HuH-7.5 (cell line): ENCODE measurements at regions not wholly inside any gene's neighbourhood (a gene's known extent, or its start where the extent isn't known, plus 50 kb on each side); places are given as distances from the start of the nearest gene placed in this dataset.

Experiments used
- DNase-seq: peaks from one replicate; pipeline ENCODE4 v3.0.0; 2011; ENCODE audit warnings: low spot score

DNA sequence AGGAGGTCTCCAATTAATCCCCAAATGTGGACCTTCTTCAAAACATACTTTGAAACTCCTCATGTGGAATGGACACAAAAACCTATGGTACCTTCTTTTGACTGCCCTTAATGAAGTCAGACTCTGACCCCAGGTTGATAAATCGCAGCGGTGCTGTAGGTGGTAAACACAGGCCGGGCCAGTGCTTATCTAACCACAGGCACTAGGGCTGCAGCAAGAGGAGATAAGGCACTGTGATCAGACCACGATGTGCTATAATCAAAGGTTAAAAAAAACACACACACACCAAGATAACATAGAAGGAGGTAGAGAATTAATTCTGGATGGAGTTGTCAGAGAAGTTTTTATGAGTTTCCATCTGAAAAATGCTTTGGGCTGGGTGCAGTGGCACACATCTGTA is 52.3 kb upstream of the SIPA1L2 start:
- DNase-seq: peak; percentile 46

DNA sequence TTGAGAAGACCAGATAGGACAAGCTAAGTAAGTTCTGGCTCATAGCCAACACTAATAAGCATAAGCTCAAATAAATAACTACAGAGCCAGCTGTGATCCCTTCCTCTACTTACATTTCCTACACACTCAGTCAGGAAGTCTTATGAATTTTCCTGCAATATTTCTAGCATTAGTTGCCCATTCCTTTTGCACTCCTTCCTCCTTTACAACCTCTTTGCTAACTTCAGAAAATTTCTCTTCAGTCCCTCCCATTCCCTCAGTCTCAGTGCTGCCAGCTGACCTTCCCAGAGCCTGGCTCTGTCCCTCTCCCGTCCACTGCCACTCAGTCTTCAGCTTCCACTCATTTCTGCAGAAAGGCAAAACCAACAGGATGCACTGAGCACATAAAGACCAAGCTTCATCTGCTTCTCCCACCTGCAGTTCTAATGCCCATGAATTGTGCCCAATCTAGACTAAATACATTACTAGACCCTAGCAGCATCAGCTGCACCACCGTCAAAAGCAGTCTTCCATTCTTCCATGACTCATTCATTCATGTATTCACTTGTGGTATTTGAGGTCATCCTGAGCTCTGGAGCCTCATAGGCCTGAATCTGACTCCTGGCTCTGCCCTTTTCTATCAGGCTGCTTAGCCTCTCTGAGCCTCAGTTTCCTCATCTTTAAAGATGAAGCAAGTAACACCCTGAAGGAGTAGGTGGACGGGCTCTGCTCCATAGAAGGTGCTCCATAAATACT is 54.6 kb upstream of the SIPA1L2 start:
- DNase-seq: no peak

DNA sequence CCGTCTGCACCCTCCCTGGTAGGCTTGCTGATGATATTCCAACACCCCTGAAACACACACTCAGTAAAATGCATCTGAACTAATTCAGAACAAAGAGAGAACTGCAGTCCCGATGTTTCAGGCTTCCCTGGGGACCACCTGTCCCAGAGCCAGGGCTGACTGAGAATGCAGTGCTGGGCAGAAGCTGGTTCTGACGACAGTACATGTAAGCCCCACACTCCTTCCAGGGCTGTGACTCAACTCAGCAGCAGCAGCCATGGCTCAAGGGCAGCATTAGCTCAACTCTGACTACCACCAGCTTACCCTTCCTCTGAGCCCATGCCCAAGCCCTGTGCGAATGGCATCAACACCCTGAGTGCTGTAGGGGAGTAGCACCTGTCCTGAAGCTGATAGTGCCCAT is 56.4 kb upstream of the SIPA1L2 start:
- no peak for DNase-seq

DNA sequence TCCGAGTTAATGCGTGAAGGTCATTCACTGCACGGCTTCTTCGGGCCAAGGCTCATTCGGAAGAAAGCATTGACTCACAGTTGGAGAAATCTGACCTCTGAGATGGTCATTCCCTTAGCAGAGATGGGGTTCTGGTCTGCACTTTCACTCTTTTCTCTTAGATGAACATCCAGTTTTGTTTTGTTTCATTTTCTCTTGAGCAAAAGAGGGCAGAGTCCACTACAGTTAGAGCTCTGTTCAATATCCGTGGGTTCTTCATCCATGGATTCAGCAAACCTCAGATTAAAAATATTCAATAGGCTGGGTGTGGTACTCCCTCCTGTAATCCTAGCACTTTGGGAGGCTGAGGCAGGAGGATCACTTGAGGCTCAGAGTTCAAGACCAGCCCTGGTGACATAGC is 57.4 kb upstream of the SIPA1L2 start:
- DNase-seq: no peak

DNA sequence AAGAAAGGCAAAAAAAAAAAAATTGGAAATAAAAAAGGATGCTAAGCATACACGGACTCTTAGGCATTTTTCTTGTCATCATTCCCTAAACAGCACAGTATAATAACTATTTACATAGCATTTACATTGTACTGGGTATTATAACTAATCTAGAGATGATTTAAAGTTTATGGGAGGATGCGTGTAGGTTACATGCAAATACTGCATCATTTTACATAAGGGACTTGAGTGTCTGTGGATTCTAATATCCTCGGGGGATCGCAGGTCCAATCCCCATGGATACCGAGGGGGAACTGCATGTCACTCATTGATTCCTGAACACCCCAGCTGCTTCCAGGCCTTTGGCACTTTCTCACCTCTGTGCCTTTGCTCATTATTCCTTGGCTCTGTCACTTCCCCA is 57.8 kb upstream of the SIPA1L2 start:
- no peak for DNase-seq

DNA sequence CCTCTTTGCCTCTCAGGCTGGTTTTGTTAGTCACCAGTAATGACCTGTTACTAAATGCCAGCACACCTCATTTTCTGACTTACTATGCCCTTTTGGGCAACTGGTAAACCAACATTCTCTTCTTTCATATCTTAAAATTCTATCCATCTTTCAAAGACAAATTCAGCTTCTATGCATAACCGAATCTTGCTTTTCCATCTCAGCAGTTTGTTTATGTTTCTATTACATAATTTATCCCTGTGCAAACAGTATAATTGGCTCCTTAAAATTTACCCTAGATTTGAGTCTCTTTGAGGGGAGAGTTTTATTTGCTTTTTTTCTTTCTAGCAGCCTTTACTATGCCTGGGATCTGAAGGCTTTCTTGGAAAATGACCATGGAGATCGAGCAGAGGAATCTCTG is 58.5 kb upstream of the SIPA1L2 start:
- DNase-seq: no peak

DNA sequence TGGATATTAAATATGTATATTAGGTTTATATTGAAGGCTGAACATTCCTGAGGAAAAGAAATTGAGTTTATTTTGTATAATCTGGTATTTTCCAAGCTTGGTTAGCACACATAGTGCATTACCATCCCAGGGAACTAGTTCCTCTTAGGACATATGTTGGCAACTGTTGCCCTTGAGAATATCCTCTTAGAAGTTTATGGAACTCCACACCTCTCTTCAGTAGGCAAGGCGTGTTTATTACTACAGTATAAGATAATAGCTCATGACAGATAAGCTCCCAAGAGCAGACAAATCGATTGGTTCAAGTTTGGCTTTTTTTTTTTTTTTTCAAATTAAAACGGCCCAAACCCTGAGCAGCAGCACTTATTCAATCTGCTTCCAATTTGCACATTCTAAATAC is 59.8 kb upstream of the SIPA1L2 start:
- no peak for DNase-seq

DNA sequence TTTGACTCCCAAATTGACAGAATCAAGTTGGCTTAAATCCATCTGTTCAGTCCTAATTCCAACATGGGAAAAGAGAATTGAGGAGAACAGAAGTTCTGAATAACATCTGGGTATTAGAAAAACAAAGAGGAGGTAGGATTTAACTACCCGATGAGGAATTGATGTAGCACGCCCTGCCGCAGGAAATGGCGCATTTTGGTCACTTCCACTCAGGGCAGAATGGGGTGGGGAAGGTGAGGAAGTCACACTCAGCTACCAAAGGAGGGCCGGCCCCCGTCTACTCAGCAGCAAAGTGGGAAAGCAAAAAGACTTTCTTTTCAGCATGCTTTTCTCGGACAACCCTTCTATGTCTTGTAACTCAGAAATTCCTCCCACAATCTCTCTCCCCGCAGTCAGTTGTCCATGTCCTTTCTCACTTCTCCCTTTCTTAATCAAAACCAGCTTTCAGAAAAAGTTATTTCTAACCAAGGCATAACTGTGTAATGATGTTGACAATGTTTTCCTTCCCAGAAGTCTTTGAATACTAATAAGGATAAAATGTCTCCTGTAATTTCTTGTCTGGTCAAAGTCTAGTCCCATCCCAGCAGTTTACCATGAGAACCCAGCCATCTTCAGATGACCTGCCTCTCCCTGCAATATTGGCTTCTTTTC is 60.5 kb upstream of the SIPA1L2 start:
- no peak for DNase-seq

DNA sequence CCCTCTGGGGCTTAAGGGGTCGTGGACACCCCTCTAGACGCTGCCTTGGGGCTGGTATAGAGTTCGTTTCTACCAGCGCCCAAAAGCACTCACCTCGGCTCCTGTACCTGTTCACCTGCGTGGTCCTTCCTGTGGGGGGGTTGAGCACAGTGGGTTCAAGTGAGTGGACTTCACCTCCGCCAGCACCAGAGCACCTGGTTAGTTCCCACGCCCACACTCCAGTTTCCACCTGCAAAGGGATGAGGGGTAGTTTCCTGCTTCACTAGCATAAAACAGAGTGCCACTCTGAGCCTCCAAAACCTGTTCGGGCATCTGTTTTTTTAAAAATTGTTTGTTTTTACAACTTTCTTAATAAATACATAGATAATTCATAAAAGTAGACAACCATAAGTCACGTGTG is 64.5 kb upstream of the SIPA1L2 start:
- no peak for DNase-seq

DNA sequence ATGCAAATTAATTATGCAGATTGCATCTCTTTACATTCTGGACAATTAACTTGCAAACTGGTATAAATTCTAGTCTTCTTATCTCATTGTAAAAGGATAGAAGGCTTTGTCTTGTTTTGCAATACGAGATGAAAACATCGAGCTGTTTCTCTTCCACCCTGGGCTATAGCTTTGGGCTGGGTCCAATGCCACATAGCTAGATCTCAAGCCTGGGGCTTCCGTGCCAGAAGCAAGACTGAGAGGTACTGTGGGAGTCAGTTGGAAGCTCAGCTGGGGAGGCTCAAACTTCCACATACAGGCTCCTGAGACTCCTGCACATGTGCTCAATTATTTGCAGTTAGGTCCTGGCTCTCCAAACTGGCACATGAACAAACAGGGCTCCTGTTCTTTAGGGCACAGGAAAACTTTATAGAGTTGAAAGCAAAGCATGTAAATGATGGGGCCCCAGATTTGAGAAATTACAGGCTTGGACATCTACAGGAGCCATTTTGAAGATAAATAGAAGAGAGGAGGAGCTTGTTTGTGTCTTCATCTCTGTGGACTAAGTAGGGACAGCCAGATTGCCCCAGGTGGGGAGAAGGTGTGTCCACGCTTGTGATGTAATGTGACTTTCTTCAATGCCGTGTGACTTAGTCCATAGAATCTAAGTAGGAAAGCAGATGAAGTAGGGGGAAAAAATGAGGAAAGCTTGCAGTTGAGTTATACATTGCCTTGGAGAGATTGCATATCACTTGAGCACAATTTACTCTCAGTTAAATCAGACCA is 65.9 kb upstream of the SIPA1L2 start:
- no peak for DNase-seq

DNA sequence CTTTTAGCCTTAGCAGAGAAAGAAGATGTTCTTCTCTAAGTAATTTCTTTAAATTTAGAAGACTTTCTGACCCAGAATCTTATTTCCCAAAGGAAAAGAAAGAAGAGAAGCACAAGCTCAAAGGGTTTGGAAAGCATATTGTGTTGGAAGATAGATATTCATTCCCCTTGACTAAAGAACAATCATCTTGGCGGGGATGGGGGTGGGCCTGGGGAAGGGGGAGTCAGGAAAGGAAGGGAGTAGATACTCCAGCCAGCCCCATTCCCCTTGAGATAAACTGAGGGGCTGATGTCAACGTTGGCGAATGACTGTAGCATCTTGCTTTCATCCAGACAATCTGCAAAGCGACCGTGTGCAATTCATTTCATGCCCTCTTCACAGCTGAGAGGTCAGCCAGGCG is 66.5 kb upstream of the SIPA1L2 start:
- no peak for DNase-seq

DNA sequence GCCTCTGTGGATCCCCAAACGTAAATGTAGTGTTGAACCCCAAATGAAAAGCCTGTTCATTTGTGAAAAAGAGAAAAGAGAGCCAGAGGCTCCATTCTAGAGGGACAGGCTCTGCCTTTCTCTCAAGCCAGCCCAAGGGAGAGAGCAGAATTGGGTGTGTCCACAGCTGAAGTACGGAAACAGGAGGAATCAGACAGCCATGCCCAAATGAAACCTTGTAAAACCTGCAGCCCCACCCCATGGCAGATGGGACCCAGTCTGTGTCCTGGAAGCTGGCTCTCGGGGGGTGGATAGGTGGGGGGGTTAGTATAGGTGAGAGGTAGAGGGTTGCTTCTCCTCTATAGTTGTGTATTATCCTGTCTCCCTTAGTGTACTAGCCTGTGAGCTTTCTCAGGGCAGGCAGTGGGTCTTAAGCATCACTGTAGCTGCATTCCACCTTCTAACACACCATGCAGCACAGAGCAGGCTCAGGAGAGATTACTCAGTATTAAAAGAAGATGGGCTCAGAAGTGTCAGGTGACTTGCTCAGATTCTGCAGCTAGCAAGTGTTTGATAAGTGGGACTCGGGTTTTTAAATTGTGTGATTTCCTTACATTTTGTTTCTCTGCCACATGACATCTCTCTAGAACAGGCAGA is 67.4 kb upstream of the SIPA1L2 start:
- DNase-seq: no peak

DNA sequence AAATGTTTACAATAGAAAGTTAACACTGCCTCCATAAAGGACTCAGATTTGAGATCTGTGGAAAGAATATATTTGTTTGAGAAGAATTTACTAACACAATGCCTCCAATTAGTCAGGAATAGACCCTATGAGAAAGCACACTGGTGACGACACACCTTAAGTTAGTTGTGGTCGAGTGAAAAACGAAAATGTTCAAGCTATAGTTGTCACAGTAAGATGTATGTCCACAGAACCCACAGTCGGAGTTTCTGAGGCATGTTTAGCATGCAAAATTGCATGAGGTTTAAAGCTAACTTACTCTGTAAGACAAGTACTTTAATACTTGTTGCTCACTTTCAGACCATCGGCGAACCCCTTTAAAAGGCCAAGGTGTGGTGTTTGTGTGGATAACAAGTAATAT is 69.9 kb upstream of the SIPA1L2 start:
- no peak for DNase-seq

DNA sequence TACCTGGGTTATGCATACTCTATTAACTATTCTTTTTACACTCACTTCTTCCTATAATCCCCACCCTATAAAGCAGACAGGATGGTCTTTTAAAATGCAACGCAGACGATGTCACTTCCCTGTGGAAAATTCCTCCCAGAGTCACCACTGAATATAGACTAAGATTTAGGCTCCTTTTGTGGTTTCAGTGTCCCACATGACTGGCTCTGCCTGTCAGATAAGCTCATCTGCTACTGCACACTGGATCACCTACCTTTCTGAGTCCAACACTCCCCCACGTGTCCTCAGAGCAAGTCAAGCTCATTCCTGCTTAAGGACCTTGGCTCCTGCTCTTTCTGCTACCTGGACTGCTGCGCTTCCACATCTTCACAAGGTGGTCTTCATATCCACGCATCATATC is 73.0 kb upstream of the SIPA1L2 start:
- no peak for DNase-seq

DNA sequence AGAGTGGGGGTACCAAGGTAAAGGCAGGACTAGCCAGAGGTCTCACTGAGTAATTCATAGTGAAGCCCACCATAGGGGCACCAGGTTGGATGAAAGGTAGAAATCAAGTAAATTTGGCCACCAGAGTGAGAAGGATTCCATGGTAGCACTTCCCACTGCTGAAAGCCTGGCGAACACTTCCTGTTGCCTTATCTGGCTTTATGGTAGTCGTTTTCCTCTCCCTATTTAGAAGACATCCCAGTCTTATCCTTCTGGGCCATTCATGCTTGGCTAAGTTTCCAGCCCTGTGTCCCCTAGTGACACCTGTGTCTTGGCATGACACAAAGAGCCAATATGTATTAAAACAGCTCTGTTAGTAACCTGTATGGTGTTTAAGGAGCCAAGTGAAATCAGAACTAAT is 74.3 kb upstream of the SIPA1L2 start:
- no peak for DNase-seq

DNA sequence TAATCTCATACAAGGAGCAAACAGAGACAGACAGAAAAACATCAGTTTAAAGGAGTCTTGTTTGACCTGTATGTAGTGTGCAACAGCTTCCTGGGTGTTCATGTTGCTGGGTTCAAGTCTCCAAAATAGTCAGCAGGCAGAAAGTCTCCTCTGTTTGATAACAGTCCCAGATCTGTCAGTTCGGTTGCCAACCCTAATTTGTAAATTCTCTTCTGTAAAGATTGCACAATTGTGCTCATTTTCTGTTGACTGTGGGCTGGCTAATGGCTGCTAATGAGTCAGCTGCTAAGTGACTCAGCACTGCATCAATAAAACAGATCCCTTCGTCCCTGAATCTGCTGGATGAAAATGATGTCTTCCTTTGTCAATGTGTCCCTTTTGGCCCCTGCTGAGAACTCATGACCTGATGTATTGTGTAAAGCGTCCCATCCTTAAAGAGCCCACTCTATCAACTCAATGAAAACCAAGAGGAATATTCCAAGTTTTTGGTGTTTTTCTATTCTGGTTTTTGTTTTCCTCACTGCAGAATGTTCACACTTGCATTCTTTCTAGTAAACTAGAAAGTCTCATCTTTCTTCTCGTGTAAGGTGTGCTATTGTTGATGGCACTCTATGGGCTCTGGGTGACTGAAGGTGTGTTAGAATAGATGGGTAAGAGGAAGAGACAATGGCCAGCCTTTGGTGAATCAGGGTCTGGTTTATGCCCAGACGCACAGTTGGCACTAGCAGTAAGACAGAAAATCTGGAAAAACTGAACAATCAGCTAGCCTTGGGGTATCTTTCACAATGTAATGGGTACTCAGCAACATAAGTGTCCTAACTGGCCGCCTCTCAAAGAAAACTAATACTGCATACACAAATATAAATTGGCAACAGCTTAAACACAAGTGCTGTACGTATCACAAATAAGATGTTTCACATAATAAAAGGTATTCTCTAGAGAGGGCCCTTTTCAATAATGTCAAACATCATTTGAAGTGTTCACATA is 75.1 kb upstream of the SIPA1L2 start:
- no peak for DNase-seq

DNA sequence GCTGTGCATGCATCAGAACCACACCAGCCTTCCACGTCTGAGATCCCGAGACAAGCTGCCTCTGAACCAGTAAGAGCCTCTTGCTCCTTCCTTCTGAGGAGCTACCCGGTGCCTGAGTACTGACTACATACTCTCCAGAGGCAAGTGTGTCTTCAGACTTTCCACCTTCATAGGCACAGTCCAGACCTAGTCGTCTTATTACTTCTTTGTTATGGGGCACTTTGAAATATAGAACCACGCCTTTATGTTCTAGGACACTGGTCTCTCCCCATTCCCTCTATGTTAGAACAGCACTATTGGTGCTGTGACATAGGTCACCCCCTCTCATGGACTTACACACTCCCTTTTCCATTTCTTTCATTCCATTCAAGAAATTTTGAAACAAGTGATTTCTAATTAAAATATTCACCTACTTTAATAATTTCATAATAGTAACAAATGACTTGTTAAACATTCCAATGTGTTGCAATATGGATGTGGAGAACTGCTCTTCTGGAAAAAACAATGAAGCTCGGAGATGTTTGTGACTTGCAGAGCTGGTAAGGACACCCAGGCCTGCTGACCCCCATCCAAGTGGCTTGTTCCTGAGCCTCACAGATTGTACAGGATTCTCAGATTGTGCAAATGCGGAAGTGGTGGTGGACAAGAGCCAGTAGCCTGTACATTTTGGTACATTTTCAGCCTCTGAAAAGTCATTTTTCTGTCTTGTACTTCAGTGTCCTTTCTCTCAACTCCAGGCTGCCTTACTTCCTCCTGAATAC is 76.1 kb upstream of the SIPA1L2 start:
- no peak for DNase-seq

DNA sequence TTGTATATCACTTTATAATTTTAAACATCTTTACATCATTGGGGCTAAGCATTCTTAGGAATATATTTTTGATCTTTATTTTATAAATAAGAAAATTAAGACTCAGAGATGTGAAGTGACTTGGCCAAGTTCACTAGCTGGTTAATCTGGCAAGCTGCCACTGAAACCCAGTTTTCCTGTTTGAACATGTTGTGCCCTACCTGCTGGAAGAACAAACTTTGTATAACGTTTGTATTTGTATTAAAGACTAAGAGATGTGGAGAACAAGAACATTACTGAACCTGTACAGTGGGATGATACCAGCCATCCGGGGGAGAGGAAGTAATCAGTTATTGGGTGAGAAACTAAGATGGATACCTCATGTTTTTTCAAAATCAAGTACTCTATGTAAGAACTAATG is 77.2 kb upstream of the SIPA1L2 start:
- no peak for DNase-seq

DNA sequence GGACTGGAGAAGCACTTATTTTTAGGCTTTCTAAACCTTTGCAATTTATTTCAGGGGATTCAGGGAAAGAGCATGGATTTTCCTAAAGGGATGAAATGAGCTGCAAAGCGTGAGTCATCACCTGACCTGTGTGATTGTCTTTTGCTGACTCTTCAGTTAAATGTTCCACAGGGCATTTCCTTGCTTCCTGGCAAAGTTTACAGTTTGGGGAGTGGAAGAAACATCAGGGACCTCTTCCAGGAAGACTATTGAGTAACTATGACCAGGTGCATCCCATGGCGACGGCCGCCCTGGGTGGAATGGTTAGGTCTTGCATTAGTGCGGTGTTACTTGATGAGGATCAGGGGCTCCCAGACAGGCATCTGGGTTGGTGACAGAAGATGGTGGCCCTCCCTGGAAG is 79.5 kb upstream of the SIPA1L2 start:
- DNase-seq: no peak

DNA sequence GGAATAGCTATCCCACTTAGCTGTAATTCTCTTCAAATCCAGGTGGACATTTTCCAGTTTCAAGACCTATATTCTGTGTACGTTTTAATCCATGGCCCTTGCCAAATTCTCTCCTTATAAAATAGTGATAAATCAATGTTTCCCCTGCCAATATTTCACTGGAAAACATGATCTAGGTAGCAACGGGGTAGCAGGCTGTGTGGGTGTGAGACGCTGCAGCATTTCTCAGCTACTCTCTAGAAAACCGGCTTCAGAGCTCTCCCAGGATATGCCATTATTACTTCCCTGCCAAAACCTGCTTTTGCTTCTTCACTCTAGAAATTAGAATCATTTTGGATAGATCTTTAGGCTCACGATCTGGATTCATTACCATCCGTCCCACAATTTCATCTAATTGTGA is 82.1 kb upstream of the SIPA1L2 start:
- DNase-seq: no peak

DNA sequence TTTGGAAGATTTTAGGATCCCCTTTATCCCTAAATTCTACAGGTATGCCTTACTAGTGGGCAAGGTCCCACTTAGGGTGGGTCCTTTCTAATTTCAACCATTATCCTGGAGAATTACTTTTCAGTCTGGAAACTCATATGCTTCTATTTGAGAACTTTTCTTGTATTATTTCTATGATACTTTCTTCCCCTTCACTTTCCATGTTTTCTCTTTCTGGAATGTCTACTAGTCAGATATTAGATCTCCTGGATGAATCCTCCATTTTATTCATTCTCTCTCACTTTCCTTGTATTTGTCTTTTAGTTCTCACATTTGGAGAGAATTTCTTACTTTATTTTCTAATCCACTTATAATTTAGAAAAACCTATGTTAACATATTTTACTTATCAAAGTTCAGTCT is 83.9 kb upstream of the SIPA1L2 start:
- DNase-seq: no peak
